ENCODE measurements at regions not wholly inside any gene's neighbourhood (a gene's known extent, or its start where the extent isn't known, plus 50 kb on each side); places are given as distances from the start of the nearest gene placed in this dataset.
"Not testable (repeated sequence)": the region's sequence is repeated elsewhere in the genome, so short reads cannot be mapped to it uniquely, and the experiment has no call there.

GRCh38 chr5:101627770-101628169 lies 668.3 kb downstream of the SLCO4C1 start:
- TF ChIP-seq POLR2A, POLR2AphosphoS5 (IDR thresholded peaks at IDR 0.05; ENCODE audit: low read depth, low read length): not testable (repeated sequence)
